PC-9 (cell line): ENCODE measurements at regions not wholly inside any gene's neighbourhood (a gene's known extent, or its start where the extent isn't known, plus 50 kb on each side); places are given as distances from the start of the nearest gene placed in this dataset.

ENCODE experiments used
- BruUV-seq: library from RNA; stranded (reverse); fragments of 400-500 nt; replicated peaks from 2 replicates; lab custom pipeline; 2021; lab: Mats Ljungman, UMichigan
- CTCF ChIA-PET: fragments of 300-600 bp; sonication (Branson Sonifier 250); formaldehyde crosslinking; loops from one replicate; lab custom pipeline; 2022; ENCODE audit warnings: antibody characterized with exemption; lab: Charles Lee
- POLR2A ChIA-PET: fragments of 300-600 bp; sonication (Branson Sonifier 250); formaldehyde crosslinking; loops from one replicate; lab custom pipeline; 2022; ENCODE audit warnings: antibody characterized with exemption; ENCODE audit not compliant: unreplicated experiment; lab: Charles Lee
- DNase-seq, 2 experiments: peaks; one replicate each; pipeline versions ENCODE4 v3.0.0 to v3.0.0-alpha.2; 2015 to 2022; ENCODE audit warnings: mixed read lengths in 1 of 2
- H2AFZ ChIP-seq: fragments of 200-600 bp; sonication (generic); 2 replicates; pipeline ENCODE4 v1.8.1; 2017; ENCODE audit warnings: antibody characterized with exemption
- H3F3A ChIP-seq: fragments of 200-600 bp; sonication (generic); 2 replicates; pipeline ENCODE4 v1.8.1; 2017; ENCODE audit warnings: antibody characterized with exemption, mild to moderate bottlenecking, low read depth; ENCODE audit not compliant: insufficient read depth
- H3K27ac ChIP-seq: fragments of 200-600 bp; sonication (generic); 2 replicates; pipeline ENCODE4 v1.6.1; 2016; ENCODE audit warnings: mixed run types
- H3K27me3 ChIP-seq: fragments of 200-600 bp; sonication (generic); 2 replicates; pipeline ENCODE4 v1.6.1; 2016; ENCODE audit warnings: low read depth, mixed run types; ENCODE audit not compliant: insufficient read depth
- H3K36me3 ChIP-seq: fragments of 200-600 bp; sonication (generic); 2 replicates; pipeline ENCODE4 v1.6.1; 2016; ENCODE audit warnings: low read depth, mixed run types
- H3K4me1 ChIP-seq: fragments of 200-600 bp; sonication (generic); replicated peaks from 2 replicates; pipeline ENCODE4 v1.6.1; 2016; ENCODE audit warnings: mixed run types; ENCODE audit not compliant: insufficient read depth
- H3K4me2 ChIP-seq: fragments of 200-600 bp; sonication (generic); 2 replicates; pipeline ENCODE4 v1.6.1; 2017; ENCODE audit warnings: mixed run types
- H3K4me3 ChIP-seq: fragments of 200-600 bp; sonication (generic); 2 replicates; pipeline ENCODE4 v1.6.1; 2016; ENCODE audit warnings: mixed run types
- H3K79me2 ChIP-seq: fragments of 200-600 bp; sonication (generic); 2 replicates; pipeline ENCODE4 v1.6.1; 2017; ENCODE audit warnings: low read depth, mixed run types
- H3K9me2 ChIP-seq: fragments of 200-600 bp; sonication (generic); 2 replicates; pipeline ENCODE4 v1.8.1; 2017; ENCODE audit warnings: mild to moderate bottlenecking; ENCODE audit not compliant: insufficient read depth
- H3K9me3 ChIP-seq: fragments of 200-600 bp; sonication (generic); 2 replicates; pipeline ENCODE4 v1.8.1; 2016; ENCODE audit warnings: low read depth; ENCODE audit not compliant: insufficient read depth
- H4K20me1 ChIP-seq: fragments of 200-600 bp; sonication (generic); 2 replicates; pipeline ENCODE4 v1.8.1; 2017; ENCODE audit not compliant: insufficient read depth
- EZH2 ChIP-seq: fragments of 200-600 bp; sonication (generic); IDR thresholded peaks from 2 replicates; pipeline ENCODE4 v1.8.0; 2017; ENCODE audit warnings: antibody characterized with exemption, low read depth
- intact Hi-C: fragments of 100-400 bp; cut with micrococcal nuclease; formaldehyde crosslinking; loops from one replicate; pipeline ENCODE4 v1.10.0; 2022; ENCODE audit not compliant: unreplicated experiment
- TF ChIP-seq, protein P1 (sequence below): fragments of 200-600 bp; sonication (generic); conservative IDR thresholded peaks from 2 replicates; pipeline ENCODE4 v1.6.1; 2017; ENCODE audit warnings: mixed run types, antibody characterized with exemption, mild to moderate bottlenecking, moderate library complexity

DNA sequence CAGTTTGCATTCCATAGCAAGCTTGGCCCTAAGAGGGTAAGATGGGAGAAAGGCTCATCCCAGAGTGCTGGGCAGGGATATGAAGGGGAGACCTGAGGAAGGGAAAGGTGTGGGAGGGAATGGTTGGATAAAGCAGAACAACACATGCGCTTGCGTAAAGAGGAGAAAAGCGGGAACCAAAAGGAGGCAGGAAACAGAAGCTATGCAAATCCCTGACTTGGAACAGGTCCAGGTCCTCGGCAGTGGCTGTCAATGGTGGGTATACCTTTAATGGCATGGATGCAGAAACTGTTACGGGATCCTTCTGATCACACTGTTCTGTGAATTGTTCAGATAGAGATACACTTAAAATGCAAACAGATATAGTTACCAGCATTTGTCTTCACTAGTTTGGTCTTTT lies 455.6 kb downstream of the SIPA1L2 start:
- ChIA-PET POLR2A (no interaction called here), CTCF (no interaction called here)
- Histone ChIP-seq H3K79me2 (no peaks in the 10 kb centered on the region), H3F3A (no peaks in the 10 kb centered on the region), H3K27me3 (peaks cover 43% of the 10 kb centered on the region), H3K27ac (no peak overlapping the region), H3K9me2 (no peaks in the 10 kb centered on the region; the same call in 1 of the 2 replicates), H3K4me2 (no peak overlapping the region), H3K4me3 (no peak overlapping the region), H3K4me1 (no peaks in the 10 kb centered on the region), H3K9me3 (no peaks in the 10 kb centered on the region), H2AFZ (no peak overlapping the region), H3K36me3 (no peaks in the 10 kb centered on the region), H4K20me1 (no peaks in the 10 kb centered on the region)
- no peak for TF ChIP-seq EZH2
- TF ChIP-seq, protein P1, sequence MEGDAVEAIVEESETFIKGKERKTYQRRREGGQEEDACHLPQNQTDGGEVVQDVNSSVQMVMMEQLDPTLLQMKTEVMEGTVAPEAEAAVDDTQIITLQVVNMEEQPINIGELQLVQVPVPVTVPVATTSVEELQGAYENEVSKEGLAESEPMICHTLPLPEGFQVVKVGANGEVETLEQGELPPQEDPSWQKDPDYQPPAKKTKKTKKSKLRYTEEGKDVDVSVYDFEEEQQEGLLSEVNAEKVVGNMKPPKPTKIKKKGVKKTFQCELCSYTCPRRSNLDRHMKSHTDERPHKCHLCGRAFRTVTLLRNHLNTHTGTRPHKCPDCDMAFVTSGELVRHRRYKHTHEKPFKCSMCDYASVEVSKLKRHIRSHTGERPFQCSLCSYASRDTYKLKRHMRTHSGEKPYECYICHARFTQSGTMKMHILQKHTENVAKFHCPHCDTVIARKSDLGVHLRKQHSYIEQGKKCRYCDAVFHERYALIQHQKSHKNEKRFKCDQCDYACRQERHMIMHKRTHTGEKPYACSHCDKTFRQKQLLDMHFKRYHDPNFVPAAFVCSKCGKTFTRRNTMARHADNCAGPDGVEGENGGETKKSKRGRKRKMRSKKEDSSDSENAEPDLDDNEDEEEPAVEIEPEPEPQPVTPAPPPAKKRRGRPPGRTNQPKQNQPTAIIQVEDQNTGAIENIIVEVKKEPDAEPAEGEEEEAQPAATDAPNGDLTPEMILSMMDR: no peak
- BruUV-seq: no TSS peak
- DNase-seq: no peak
- intact Hi-C loops: no loop called here

DNA sequence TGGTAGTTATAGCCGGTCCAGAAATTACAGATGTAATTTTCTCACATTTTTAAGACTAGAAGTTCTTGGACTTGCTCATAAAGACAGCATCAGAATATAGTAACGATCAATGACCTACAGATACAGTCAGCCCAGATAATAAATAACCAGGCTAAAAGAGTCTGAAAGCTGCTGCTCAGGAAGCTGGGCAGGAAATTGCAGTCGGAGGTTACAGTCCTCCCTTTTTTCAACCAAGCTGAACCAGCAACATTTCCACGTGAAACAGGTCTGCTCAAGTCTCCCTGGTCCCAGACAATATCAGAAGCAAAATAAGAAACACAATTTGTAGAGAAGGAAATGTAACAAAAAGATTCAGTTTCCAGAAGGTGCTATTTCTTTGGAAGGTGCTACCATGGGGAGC lies 457.4 kb downstream of the SIPA1L2 start:
- no TSS peak for BruUV-seq
- CTCF ChIA-PET: no interaction called here
- intact Hi-C loops: no loop called here

DNA sequence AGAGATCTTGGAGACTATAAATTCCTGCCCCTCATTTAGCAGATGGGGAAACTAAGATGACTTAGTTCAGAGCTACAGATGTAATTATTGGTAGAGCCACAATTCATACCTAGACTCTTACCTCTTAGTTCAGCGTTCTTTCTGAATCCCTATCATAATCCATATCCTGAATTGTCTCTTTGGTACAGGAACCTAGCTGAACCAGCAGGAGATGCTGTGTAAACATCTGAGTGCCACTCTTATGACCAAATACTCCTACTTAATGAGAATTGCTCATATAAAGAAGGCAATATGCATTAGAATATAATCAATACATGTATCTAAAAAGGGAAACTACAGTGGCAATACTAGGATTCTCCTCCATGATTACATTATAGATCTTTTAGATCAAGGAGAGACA lies 459.0 kb downstream of the SIPA1L2 start:
- Histone ChIP-seq H3K4me2 (no peak overlapping the region), H2AFZ (no peak overlapping the region), H4K20me1 (no peaks in the 10 kb centered on the region), H3K79me2 (no peaks in the 10 kb centered on the region), H3K27ac (no peak overlapping the region), H3F3A (no peaks in the 10 kb centered on the region), H3K36me3 (no peaks in the 10 kb centered on the region), H3K27me3 (peaks cover 30% of the 10 kb centered on the region), H3K4me3 (no peak overlapping the region), H3K9me2 (no peaks in the 10 kb centered on the region; the same call in 1 of the 2 replicates), H3K9me3 (no peaks in the 10 kb centered on the region), H3K4me1 (no peaks in the 10 kb centered on the region)
- no TSS peak for BruUV-seq
- intact Hi-C loops: no loop called here
- POLR2A ChIA-PET: no interaction called here
- DNase-seq: no peak
- TF ChIP-seq EZH2: no peak
- TF ChIP-seq, protein P1: no peak
- CTCF ChIA-PET: no interaction called here

More for the DNA sequence above, 457.4 kb downstream of the SIPA1L2 start:
- H3K9me3 ChIP-seq: no peaks in the 10 kb centered on the region
- no peak overlapping the region for H3K27ac ChIP-seq
- no peak overlapping the region for H2AFZ ChIP-seq
- no peak overlapping the region for H3K4me2 ChIP-seq
- H3K36me3 ChIP-seq: no peaks in the 10 kb centered on the region
- no peaks in the 10 kb centered on the region for H3K79me2 ChIP-seq
- TF ChIP-seq, protein P1: no peak
- no peak for TF ChIP-seq EZH2
- DNase-seq: no peak
- no peaks in the 10 kb centered on the region for H3K4me1 ChIP-seq
- POLR2A ChIA-PET: no interaction called here
- no peaks in the 10 kb centered on the region for H3F3A ChIP-seq
- H3K27me3 ChIP-seq: peaks cover 44% of the 10 kb centered on the region
- no peak overlapping the region for H3K4me3 ChIP-seq
- H3K9me2 ChIP-seq: no peaks in the 10 kb centered on the region; the same call in 1 of the 2 replicates
- H4K20me1 ChIP-seq: no peaks in the 10 kb centered on the region
